ENCODE measurements at regions not wholly inside any gene's neighbourhood (a gene's known extent, or its start where the extent isn't known, plus 50 kb on each side); places are given as distances from the start of the nearest gene placed in this dataset.

DNA sequence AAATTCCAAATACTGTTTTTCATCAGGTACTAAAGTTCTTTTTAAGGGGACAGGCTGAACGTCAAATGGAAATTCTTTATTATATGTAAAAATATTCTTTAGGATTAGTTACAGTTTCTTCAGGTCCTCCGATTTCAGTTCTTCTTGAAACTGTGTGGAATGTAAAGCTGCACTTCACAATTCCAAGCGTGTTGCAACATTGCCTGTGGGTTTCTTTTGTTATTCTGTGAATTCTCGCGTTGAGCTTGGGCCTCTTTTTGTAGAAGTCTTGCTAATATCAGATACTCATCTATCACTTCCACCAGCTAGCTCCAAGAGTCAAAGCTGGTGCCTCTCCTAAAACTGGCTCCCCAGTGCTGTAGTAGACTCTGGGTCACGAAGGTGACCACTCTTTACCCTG lies 642.6 kb downstream of the METTL4 start:
- no peak for DNase-seq (ENCODE audit: low read depth in 2 of 2)

DNA sequence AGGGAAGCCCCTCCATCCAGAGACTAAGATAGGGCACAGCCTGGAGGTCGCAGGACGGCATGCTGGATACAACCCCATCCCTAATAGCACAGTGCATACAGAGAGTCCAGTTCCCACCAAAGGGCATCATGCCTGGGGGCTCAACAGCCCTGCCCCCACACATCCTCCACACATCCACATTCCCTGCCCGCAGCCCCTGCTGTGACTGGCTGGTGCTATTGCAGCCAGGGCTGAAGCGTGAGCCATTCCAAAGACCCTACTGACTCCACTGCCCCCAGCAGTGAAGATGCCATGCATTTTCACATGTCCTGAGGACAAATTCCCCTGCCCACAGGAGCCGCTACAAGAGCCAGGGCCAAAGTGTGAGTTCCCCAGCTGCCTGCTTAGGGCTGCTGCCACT lies 641.6 kb downstream of the METTL4 start:
- no peak for DNase-seq (ENCODE audit: low read depth in 2 of 2)

DNA sequence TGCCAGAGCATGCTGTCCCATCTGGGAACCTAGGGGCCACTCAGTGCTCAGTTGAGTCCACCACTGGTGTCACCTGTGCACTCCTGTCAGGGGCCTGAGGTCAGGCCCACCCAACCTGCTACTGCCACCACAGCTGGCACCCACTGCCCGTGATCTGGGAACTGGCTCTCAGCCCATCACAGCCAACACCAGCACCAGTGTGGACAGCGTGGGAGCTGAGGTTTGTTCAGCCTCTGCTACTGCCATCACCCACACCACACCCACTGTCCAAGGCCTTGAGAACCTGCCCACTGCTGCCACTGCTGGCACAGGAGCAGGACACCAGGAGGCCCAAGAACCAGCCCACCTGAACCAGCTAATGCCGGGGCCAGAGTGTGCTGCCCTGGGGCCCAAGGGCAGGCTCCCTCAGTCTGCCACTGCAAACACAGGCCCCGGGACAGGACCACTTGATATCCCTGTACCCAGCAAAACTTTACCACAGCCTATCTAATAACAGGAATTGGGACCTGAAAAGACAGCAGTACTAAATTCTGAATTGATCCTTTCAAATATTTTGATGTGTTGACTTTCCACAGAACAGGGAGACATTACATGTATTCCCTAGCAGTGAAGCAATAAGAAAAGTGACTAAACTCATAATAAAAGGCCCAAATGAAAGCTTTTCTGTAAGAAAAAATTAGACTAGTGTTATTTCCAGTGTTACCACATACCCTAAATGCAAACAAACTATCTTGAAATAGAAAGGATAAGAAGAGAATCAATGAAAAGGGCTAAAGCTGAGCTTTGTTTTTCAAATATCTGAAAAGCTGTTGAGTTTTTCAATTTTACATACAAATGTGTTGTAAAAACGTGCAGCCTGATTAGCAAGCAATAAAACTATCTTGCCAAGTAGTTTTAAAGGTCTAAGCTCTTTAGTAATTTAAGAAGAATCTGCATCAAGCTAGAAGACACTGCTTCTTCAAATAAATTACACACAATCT lies 640.7 kb downstream of the METTL4 start:
- no peak for DNase-seq (ENCODE audit: low read depth in 2 of 2)

DNA sequence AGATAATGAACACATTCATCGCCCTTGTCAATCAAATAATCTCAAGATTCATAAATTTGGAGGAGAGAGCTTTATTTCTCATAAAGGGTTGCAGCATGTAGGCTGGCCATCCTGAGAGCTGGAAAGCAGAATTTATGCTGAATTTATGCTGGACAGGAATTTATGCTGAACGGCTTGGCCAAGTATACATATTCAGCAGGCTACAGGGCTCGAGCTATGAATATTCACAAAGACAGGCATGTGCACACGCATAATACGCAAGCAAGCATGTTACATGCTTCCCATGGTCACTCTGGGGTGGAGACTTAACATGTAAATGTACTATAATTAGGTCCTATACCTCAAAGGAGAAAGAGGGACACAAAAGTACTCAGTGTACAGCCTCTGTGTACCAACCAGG lies 618.8 kb downstream of the METTL4 start:
- DNase-seq (ENCODE audit: low read depth in 2 of 2), result no peak

DNA sequence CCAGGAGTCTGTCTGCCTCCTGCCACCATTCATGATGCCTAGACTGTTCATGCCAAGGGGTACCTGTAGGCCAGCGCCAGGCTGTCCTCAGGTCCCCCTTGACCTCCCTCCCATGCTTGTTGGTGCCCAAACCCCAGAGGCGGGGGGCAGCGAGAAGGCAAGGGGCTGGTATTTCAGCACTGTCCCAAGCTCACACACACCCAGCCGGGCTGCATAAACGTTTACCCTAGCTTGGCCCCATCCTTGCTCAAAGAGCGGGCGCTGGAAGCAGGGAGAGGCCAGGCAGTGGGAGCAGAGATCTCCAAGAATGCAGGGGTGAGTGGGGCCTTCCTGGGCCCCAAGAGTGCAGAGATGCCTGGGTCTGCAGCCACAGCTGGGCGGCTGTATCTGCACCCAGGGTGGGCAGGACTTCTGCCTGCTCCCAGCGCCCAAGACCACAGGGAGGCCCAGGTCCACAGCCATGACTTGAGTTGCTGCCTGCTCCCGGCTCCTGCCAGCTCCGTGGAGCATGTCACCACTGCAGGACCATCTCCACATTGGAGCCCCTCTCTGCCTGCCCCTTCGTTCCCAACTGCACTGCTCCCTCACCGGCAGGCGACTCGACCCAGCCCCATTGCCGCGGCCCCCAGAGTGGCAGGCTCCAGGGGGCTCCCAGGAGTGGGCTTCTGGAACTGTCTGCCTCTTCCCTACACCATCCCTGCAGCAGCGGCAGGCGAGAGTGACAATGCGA lies 616.6 kb downstream of the METTL4 start:
- DNase-seq (ENCODE audit: low read depth in 2 of 2), result no peak

DNA sequence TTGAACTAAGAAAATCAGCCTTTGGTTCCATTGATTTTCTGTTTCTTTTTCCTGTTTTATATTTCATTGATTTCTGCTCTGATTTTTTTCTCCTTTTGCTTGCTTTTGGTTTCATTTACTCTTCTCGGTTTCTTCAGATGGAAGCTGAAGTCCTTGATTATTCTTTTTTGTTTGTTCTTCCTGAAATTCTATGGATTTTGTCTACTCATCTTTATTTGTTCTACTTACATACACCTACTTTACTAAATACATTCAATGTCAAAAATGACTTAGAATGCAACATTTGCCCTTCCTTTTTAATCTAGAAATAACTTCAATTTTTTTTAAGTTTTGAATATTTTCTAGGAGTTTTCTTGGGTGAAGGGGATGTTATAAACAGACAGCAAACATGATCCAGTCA lies 612.5 kb downstream of the METTL4 start:
- no peak for DNase-seq (ENCODE audit: low read depth in 2 of 2)

DNA sequence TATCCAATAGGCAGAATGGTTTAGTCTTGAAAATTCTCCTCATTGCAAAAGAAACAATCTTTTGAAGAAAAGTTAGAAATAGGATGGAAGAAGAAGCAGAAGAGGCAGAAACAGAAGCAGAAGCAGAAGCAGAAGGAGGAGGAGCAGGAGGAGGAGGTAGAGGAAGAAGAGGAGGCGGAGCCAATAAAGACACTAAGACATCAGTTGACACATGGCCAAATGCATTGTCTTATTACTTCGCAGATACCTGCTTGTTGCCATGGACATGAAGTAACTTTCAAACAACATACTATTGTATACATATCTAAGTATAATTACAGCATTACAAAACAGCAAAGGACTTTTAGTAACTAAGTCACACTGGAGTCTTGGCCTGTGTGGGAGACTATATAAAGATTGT lies 606.3 kb downstream of the METTL4 start:
- no peak for DNase-seq (ENCODE audit: low read depth in 2 of 2)

DNA sequence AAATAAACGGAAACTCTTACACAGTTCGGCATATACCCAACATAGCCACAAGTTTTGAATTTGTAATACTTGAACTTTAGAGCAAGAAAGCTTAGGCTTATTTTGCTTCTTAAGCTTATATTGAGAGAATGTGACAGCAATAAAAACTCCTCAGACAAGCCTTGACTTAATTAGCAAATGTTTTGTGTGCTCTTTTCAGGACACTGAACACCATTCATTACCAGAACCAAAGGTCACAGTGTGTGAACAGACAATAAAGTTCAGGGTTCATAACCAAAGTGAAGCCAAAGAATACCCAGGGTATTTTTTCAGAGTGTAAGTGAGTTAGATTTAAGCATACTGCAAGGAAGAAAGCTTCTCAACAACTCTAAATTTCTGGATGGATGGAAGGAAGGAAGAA lies 605.8 kb downstream of the METTL4 start:
- DNase-seq (ENCODE audit: low read depth in 2 of 2), result no peak

DNA sequence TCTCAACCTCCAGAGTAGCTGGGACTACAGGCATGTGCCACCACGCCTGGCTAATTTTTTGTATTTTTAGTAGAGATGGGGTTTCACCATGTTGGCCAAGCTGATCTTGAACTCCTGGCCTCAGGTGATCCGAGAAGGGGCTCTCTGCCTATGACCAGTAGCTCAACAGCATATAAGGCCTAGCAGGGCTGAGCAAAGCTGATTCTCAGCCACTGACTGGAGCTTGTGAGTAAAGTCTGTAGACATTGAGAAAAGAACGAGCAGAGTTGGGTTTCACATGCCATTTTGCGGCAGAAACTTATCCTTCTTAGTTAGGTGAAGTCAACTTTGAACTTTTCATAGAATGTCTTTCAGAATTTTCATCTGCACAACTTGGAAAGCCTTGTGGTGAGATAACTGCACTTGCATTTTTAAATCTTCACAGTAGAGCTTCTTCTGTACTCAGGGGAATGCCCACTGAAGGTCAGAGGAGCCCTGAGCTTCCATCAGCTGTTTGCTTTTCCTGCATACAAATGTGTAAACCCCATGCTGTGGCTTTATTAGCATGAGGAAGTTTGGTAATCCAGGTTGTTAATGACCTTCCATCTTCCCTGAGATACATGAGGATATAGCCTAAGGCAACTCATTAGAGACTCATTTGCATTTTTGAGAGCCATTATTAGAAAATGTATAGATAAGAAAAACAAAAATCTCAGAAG lies 602.4 kb downstream of the METTL4 start:
- no peak for DNase-seq (ENCODE audit: low read depth in 2 of 2)

DNA sequence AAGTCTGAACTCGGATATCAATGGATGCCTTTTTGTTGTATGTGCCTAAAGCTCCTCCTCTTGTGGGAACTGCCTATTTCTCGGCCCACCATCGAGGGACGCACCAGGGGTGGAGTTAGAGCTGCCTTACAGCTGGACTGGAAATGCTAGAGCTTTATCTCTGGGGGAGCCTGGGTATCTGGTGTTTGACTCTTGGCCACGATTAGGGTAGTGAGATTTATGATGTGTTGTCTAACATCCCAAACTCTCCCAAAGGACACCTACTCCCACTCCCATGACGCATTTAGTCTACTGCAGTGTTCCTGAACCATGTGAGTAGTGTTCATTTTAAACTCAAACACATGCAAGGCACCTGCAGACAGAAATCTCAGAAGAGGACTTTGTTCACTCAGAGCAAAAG lies 594.8 kb downstream of the METTL4 start:
- DNase-seq (ENCODE audit: low read depth in 2 of 2), result no peak

DNA sequence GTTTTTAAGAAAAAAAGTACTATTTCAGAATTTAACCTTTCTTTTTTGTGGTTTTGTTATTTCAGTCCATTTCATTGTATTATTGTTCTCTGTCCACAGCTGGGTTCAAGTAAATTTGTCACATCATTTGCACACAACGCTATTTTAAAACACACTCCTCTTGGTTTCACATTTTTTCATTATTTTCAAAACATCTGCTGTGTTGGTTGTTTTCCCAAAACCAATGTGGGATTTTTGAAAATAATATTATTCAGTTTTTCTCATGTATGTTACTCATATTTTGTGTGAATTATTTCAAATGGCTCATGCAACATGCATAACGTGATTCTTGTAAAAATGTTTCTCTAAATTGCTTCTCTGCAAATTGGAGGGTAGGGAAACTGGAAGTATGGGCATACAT lies 589.2 kb downstream of the METTL4 start:
- DNase-seq (ENCODE audit: low read depth in 2 of 2), result no peak

DNA sequence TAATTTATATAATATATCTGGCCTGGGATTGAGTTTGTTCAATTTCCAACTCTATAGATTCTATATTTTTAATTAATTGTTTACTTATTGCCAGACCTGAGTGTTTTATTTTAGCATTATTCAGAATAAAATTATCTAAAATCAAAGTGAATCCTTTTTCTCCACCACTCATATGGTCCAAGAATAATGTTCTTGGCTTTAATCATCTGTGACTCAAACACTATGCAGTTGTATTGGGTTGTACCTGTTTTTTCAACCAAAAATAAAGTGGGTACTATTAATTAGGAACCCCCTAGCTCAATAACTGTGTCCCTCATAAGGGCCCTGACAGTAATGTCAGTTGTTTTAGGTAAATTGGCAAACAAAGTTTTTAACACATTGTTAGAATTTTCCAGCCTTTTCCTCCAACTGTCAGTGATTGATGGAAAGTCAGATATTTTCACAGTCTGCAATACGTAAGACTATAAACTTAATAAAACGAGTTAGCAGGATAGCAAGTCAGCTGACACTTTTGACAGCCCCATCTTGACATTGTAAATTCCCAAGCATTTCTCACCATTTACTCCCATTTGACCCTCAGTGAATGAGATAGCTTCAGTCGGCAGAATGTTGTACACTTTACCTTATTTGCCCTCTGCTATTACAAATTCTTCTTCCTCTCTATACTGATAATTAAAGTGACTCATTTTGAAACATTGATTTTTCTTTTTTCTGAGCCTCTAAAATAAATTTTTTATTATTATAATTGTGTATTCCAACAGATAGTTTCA lies 587.4 kb downstream of the METTL4 start:
- no peak for DNase-seq (ENCODE audit: low read depth in 2 of 2)

DNA sequence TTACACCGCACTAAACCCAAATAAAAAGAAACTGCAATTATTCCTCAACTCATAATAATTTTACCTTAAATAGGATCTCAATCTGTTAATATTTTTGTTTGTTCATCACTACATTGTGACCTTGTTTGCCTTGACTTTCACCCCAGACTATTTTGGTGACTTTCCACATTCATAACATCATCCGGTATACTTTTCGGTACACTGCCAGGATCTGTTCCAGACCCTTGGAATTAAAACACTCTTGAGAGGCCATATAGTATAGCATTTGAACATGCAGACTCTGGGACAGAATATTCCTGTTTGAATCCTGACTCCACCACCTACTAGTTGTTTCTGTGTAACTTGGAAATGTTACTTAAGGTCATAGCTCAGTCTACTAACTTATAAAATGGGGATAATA lies 577.4 kb downstream of the METTL4 start:
- no peak for DNase-seq (ENCODE audit: low read depth in 2 of 2)

DNA sequence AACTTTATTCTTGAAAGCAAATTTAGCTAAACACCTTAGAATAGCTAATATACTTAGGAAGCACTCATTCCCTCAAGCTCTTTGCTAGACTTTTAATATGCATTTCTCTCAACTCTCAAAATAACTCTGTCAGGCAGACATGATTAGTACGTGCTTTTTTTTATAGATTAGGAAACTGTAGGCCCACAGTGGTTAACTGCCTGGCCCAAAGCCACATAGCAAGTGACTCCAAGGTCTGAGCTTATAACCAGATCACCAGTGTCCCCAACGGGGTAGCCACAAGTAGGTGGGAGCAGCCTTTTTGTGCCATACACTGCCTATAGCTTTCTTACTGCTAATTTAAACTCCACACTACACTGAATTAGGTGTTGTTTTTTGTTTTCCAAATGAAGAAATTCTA lies 576.8 kb downstream of the METTL4 start:
- no peak for DNase-seq (ENCODE audit: low read depth in 2 of 2)

DNA sequence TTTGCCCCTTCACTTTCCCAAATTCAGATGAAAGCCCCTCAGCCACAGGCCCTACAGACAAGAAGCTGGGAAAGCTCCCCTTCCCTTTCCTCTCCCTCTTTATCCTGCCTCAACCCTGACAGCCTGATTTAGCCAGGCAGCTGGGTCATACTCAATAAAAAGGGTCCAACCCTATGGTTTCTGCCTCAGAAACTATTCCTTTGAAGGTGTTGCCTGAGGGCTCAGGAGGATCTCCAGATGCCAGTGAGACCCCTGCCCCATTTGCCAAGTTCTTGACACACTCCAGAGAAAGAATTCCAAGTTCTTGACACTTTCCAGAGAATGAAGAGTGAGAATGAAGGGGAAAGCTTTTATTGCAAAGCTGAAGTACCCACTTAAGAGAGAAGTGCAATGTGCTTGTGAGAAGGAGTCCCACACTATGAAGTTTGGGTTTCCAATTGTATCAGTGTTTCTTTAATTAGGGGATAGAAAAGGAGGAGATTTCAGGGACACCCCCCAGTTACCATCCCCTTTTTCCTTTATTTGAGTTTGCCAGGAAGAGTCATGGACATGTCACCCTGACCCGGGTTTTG lies 576.2 kb downstream of the METTL4 start:
- no peak for DNase-seq (ENCODE audit: low read depth in 2 of 2)

DNA sequence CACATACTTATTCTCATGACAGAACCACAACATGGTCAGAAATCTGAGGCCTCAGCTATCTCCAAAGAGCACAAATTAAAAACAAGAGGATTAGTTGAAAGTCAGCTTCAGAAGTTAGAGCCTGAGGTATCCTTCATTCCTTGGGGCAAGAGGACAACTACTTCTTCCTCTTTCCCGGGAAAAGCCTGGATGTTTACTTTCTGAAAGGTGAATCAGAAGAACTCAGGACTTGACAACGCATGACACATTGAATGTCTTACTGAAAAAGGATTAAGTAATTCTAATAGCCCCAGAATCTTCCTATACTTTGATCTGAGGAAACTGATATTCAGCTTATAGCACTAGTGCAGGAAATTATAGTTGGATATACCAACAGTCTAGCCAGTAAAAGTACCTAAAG lies 573.2 kb downstream of the METTL4 start:
- DNase-seq (ENCODE audit: low read depth in 2 of 2), result no peak

DNA sequence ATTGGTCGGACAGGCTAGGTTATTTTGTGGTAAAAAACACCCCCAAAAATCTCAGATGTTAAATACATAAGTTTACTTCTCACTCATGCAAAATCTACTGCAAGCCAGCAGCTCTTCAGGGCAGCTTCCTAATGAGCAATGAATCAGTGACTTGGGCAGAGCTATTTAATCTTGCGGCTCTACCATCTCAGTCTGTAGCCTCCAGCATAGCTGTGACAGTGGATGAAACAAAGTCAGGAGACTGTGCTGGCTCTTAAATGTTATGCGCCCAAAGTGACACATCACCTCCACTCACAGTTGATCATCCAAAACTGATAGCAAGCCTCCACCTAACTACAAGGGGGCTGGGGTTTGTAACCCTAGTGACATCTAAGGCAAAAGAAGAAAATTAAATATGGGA lies 571.9 kb downstream of the METTL4 start:
- DNase-seq (ENCODE audit: low read depth in 2 of 2), result no peak

DNA sequence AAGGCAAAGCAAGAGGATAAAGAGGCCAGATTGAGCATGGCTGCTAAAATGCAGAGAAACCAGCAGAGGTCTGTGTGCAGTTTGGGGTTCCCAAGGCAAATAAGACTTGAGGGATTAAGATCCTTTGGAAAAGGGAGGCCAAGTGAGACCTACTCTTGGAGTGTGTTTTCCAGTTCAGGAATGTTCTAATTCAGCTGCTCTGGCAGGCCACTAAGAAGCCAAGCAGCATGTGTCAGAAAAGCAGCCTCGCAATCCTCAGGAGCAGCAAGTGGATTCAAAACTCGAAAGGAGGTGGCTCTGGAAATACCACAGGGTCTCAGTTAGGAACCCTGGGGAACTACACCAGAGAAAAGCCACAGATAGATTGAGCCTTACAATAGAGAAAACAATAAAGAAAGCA lies 569.2 kb downstream of the METTL4 start:
- no peak for DNase-seq (ENCODE audit: low read depth in 2 of 2)

DNA sequence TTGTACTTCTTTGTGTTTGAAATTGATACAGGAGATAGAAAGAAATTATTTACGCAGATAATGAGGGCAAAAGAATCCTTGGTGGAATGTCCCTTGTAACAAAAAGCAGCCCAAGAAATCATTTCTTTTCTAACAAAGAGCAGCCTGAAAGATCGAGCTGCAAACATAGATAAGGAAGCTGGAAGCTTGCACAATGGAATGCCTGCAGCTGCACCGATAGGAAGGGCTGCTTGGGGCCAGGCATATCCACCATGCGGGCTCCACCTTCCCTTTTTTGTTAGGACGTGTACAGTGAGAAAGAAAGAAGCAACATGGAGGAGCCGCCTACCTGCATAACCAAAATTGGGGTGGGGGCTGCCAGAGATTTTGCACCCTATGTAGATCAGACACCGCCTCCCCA lies 568.7 kb downstream of the METTL4 start:
- no peak for DNase-seq (ENCODE audit: low read depth in 2 of 2)

DNA sequence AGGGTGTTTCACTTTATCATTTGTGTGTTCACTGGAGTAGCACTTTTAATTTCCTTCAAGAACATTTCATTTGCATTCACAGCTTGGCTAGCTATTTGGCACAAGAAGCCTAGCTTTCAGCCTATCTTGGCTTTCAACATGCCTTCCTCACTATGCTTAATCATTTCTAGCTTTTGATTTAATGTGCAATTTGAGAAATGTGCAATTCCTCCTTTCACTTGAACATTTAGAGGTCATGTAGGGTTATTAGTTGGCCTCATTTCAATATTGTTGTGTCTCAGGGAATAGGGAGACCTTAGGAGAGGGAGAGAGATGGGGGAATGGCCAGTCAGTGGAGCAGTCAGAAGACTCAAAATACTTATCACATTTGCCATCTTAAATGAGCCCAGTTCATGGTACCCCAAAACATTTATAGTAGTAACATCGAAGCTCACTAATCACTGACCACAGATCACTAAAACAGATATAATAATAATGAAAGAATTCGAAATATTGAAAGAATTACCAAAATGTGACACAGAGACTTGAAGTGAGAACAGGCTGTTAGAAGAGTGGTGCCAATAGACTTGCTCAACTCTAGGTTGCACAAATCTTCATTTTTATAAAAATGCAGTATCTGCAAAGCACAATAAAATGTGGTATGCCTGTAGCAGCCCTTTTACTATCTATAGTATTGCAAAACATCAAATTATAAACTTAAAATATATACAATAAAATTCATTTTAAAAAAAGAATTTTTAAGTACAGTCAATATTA lies 561.2 kb downstream of the METTL4 start:
- DNase-seq (ENCODE audit: low read depth in 2 of 2), result no peak

DNA sequence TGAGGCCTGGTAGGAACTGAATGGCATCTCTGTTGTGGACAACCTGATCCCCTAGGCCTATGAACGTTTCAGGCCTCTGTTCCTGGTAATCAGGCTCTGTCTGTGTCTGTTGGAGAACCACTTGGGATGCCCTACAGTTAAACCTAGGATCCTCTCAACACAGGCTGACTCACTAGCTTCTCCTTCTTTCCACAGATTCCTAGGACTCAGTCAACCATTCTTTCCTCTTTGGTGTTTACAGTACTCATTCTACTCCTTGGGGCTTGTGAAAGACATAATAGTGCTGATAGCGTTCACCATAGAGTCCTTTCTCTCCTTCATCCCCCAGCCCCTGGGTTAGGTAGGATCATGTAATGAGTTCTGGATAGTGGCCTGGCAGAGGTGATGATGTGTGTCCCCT lies 544.3 kb downstream of the METTL4 start:
- DNase-seq (ENCODE audit: low read depth in 2 of 2), result no peak

Data from fibroblast of skin of left biceps (primary cell).